NCI-H748 (cell line): ENCODE measurements at regions not wholly inside any gene's neighbourhood (a gene's known extent, or its start where the extent isn't known, plus 50 kb on each side); places are given as distances from the start of the nearest gene placed in this dataset.
A peak's percentile ranks its signal among the peaks of the same experiment; 100 is the strongest.
"Not testable (repeated sequence)": the region's sequence is repeated elsewhere in the genome, so short reads cannot be mapped to it uniquely, and the experiment has no call there.

Experiments used
- DNase-seq: peaks from one replicate; lab custom pipeline; 2025; ENCODE audit not compliant: unreplicated experiment; lab: John Stamatoyannopoulos, UW

DNA sequence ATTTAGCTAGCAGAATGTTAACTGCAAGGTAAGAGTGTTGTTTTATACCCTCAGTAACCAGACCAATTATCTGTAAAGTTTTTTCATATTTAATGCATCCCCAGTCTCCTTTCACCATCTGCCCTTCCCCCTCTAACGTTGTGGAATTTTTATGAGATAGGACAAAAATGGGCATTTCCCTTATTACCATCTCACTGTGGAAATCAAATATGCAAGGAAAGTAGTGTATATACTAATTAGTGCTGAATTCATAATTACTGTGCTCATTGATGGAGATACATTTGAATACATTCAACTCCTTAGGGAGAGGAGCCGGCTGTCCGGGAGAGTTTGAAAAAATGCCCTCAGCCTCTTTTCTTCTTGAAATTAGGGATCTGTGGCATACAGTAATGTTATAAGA, 423.4 kb upstream of the MGMT start:
- DNase-seq = no peak

DNA sequence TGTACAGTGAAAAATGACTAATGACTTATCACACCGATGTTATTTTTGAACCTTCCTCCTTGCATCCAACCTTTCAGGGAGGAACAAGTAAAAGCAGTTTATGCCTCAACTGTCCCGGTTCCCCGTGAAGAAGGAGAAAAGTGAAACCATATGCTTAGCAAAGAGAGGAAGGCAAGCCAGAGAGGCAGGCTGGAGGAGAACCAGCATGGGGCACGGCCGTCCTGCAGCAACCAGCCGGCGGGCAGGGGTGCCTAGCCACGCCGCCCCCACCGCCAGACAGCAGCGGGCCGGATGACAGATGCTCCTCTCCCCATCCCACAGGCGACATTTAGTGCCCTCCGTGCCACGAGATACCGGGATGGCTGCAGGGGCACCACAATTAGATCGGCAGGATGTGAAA, 421.4 kb upstream of the MGMT start:
- DNase-seq = no peak

DNA sequence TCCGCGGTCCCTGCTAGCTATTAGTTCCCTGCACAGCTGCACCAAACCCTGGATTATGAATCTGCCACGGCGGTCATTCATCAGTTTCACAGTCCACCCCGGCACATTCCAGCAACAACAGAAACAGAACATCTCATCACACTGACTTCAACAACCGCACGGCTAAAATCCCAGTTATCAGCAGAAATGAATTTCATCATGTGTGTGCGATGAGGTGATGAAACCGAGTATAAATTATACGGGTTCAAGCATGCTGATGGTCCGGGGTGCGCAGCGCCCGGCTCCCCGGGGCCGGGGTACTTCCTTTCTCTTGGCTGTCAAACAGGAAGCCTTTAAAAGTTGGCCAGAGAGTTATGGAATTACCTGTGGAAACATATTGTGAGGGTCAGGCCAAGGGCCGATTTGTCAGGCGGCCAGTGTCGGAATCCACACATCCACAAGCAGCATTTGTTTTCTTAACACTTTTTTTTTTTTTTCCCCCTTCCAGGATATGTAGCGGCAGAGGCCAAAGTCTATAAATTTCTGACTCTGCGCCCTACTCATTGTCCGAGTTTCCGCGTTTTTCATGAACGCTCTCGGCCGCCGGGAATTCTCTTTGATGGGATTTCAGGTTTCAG, 420.9 kb upstream of the MGMT start:
- no peak for DNase-seq

DNA sequence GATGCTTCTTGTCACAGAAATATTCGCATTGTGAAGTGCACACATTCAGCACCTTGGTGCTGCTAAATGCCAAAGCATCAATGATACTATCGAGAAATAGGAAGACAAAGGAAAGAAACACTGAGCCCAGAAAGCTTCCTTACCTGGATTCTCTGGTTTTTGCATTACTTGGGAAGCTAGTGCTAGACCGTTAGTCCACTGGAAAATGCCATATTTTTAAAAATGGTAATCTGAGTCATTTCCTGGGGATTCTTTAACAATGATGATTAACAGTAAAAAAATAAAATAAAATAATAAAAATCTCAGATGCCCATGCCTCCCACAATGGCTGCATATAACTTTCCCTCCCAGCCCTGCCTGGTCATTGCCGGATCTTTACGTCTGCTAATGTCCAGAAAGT, 420.1 kb upstream of the MGMT start:
- no peak for DNase-seq

DNA sequence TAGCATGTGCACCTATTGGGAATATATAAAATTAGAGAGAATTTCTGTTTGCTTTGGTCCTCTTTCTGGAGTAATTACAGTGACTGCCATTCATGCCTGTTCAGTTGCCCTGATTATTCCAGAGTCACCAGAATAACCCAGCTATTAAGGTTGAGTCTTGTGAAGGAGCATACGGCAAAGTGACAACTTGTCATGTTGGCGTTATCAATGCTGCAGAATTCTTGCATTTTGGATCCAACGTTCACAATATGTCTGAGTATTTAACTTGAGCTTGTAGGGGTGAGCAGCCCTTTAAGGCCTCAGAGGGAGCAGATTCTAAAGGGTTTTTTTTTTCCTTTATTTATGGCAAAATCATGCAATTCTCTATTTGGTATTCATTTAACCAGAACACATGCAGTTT, 419.4 kb upstream of the MGMT start:
- DNase-seq = no peak

DNA sequence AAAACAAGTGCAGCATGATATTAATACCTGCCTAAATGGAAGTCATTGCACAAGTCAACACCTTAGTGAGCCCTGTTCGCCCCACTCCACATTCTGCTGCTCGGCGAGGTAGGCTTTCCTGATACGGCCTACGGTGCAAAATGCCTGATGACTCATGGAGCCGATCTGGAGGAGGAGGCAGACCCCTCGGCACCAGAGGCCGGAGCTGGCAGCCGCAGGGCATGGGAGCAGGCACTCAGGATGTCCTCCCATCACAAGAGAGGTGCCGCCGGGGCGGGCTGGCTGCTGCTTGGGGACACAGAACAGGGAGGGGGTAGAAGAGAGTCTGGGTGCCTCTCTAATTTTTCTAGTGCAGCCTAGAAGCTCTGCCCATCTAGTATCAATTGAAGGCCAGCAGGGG, 418.5 kb upstream of the MGMT start:
- DNase-seq = no peak

DNA sequence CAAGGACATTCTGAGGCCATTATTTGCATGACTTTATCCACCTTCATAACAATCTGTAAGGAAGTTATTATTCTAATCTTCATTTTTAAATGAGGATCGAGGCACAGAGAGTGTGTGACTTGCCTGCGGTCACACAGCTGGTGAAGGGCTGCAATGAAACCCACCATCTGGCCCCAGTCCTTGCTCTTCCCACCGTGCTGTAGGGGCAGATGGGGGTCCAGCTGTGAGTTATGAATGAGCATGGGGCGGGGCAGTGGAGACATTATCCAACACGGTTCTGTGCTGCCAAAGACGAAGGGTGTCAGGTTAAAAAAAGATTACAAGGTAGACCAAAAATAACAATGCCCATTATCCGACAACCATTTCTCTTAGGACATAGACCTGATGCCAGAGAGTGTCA, 417.5 kb upstream of the MGMT start:
- DNase-seq = peak; percentile 13

DNA sequence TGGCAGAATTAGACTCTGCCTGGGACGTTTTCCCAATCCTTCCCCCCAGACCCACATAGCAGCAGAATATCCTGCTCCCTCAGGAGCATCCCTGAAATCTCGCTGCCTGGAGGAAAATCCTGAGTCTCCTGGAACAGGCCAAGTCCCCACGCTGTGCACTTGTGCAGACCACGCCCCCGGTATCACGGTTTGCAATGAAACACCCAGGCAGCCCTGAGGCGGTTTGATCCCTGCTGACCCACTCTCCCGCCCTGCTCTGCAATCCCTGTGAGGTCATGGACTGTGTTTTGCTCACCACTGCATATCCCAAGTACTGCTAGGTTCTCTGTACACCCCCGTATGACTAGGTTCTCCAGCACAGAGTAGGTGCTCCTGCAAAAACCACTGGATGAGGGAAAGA, 411.8 kb upstream of the MGMT start:
- no peak for DNase-seq

DNA sequence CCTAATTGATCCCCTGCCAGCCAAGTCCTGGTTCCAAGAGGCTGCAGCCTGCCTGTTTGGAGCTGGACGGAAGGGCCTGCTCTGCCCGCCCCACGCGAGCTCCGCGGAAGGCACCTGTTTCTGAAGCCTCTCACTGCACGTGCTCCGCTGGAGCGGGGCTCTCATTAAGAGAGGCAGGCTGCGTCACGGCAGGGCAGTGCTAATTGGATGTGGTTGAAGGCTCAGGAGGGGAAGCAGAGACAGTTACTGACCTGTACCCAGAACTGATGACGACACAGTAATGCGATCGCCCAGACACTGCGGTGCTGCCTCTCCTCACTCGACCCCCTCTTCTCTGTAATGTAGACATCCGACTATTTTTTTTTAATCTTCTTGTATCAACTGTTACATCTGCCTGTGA, 411.1 kb upstream of the MGMT start:
- DNase-seq = no peak

DNA sequence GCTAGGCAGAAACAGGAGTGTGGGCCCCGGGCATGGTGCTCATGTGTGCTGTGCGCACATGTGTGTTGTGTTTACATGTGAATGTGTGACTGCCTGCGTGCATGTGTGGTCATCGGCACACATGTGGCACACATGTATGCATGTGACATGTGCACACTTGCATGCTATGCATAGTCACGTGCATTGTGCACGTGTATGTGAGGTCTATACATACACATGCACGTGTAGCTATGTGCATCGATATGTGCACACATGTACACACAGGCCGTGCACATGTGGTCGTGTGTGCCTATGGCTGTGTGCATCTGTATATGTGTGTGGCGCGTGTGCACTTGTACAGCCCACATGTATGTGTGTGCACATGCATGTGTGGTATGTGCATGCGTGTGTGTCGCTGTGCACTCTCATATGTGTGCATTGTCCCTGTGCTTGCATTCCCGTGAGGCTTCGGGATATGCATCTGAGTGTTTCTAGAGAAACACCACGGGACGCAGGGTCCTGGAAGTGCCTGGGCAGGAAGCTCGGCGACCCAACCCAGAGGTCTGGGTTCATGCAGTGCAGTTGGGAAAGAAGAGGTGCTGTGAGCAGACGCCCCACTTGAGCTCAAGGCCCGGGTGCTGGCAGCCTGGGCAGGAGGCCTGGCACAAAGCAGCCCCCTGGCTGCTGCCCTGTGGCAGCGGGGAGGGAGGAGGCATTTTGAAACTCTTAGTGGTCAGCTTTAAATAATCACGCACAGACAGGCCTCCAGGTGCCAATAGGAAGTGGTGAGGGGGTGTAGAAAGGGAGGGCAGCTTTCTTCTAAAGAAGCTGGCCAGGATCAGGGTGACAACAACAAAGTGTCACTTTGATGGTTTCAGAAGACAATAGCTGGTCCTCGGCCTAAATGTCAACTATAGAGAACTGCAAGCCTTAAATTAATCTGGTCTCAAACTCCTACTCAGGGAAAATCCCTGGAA, 410.0 kb upstream of the MGMT start:
- no peak for DNase-seq

DNA sequence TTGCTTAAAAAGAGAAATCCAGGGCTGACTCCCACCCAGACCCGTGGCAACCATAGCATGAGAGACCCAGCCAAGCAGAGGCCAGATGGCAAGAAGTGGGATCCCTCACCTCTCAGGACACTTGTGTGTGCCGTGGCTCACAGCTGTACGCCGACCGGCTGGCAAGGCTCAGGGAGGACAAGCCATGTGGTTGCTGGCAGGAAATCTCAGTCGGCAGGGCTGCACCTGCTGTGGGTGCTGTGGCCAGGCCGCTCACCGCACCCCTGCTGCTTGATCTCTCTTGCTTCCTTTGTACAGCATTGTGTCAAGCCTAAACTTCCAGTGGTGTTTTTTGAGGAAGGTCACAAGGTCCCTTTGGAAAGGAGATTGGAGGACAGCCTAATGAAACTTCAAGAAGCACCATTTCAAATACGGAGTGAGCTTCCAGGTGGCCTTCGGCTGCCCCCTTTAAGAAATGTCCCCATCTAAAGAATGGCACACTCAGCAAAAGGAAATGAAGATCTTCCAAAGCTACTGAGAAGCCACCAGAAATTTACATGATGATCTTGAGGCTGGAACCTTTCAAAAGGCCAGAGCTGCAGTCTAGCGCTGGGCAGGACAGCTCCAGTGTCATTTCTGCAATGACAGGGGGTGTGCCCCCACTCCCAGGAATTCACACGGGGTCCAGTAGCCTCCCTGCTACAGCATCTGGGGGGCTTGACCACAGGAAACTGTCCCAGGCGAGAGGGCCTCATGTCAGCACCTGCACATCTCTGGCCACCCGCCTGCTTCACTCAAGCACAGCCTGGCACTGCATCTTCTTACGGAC, 409.0 kb upstream of the MGMT start:
- DNase-seq = no peak

DNA sequence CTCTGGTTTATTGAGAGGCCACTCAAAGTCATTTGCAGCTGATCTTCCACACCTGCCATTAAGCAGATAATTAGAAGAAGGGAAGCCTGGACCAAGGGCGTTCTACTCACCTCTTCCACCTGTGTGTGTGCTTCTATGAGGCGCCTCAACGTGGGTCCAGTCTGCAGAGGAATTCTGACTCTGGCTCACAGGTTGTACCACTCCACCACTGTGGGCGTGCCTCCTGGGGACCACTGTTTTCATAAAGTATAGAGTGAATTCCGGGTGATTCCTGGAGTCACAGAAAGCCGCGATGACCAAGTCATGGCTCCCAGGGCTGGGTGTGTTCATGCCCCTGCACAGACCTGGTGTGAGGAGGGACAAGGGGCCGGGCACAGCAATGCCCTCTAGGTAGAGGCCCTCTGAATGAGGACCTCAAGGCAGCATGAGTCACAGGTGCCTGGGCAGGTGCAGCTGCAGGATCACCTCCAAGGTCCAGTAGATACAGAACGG, 408.3 kb upstream of the MGMT start:
- DNase-seq = no peak

DNA sequence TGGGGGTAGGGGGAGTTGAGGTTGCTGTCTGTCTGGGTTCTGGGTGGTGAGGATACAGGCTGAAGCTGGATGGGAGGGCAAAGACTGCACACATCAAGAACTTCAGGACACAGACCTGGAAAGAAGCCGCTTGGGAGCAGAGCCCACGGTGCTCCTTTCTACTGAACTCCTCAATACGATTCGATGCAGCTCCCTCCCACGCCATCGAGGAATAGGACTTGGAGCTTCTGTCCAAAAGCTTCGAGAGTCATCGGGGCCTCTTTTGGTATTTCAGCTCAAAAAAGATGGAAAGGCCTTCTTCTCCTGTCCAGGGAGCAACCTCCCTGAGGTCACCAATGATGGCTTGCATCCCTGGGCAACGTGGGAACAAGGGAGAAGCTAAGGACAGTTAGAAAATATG, 407.1 kb upstream of the MGMT start:
- DNase-seq = no peak

DNA sequence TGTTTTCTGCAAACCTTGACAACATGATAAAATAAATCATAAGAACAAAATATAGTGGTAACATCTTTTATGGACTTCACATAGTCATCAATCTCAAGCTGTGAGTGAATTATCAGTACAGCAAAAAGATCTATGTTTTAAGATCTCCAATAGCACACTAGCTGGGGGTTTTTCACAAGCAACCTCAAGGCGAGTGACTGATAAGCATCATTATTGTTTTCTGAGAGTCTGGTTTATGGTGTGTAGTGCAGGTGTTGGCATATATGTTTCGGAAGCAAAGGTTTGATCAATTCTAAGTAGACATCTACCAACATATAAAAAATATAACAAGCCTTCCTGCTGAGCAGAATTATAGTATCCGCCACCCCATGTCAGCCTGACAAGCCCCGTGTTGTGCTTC, 403.8 kb upstream of the MGMT start:
- no peak for DNase-seq

DNA sequence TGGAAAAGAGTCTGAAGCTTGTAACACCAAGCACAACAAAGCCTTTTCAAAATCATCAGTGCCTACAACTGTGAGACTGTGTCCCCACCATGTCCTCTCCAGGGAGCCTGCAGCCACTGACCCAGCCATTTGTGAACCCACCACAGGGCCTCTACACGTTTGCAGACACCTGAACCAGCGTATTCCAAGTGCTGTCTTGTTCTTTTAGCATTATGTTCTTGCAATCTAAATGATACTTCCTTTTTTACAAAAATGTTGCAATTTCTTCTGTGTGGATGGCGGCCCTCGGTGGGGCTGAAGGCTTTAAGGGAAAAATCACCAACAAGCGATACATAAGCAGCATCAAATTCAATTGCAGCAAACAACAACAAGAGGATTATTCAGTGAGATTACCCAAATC, 403.2 kb upstream of the MGMT start:
- no peak for DNase-seq

DNA sequence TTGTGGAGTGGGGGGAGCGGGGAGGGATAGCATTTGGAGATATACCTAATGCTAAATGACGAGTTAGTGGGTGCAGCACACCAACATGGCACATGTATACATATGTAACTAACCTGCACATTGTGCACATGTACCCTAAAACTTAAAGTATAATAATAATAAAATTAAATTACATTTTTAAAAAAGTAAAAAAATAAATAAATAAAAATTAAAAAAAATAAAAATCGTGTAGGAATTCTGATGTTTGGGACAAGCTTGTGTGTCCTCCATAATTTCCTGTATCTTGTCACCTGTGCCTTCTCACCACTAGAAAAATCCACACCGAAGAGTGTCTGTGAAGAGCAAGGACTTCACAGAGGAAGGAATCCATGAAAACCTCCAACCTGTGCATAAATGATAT, 400.5 kb upstream of the MGMT start:
- not testable (repeated sequence) for DNase-seq

DNA sequence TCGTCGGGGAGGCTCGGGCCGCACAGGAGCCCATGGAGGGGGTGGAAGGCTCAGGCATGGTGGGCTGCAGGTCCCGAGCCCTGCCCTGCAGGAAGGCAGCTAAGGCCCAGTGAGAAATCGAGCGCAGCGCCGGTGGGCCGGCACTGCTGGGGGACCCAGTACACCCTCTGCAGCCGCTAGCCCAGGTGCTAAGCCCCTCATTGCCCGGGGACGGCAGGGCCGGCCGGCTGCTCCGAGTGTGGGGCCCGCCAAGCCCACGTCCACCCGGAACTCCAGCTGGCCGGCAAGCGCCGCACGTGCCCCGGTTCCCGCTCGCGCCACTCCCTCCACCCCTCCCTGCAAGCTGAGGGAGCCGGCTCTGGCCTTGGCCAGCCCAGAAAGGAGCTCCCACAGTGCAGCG, 395.6 kb upstream of the MGMT start:
- not testable (repeated sequence) for DNase-seq

DNA sequence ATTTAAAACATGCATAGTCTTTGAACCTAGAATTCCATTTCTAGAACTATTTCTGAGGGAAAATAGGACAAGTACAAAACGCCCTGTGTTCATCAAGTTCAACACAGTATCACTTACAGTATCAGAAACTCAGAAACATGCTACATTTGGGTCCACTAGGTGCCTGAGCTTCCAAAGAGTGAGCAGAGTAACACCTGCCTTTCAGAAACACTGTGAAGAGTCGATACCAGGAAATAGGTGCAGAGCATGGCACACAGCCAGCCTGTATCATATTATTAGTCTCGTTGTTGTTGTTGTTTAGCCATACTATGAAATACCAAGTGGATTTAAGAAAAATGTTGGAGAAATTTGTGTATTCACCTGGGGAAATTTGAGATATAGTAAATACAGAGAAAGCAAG, 392.1 kb upstream of the MGMT start:
- DNase-seq = no peak

DNA sequence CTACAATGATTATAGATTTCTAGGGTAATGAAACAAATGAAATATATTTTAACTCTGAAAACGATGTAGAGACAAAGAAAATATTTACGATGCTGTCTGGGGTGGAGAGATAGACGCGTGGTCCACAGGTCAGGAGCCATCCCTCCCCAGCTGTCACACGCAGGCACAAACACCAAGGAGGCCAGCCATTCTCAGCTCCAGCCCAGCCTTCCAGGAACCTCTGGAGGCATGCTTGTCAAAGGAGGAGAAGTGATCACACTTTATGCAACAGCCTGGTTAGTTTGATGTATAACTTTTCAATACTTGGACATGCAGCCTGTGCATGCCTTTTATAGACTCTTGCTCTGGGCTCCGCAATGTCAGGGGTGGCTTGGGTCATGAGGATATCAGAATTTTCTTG, 391.5 kb upstream of the MGMT start:
- DNase-seq = no peak

DNA sequence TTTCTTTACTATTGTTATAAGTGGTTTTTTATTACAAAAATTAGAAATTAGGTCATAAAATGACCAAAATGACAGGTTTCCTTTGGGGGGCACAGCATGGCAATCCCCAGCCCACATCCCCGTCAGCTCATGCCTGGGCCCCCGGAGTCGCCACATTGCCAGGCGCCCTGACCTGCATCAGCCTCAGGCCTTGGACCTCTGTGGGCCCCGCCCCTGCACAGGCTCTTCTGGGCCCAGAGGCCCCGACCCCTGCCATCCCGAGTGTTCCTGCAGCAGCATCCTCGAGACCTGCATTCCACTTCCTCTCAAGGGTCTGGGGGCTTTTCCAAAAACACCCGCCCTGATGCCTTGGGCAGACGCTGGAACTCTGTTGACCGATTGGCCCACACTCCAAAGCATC, 391.1 kb upstream of the MGMT start:
- DNase-seq = no peak

DNA sequence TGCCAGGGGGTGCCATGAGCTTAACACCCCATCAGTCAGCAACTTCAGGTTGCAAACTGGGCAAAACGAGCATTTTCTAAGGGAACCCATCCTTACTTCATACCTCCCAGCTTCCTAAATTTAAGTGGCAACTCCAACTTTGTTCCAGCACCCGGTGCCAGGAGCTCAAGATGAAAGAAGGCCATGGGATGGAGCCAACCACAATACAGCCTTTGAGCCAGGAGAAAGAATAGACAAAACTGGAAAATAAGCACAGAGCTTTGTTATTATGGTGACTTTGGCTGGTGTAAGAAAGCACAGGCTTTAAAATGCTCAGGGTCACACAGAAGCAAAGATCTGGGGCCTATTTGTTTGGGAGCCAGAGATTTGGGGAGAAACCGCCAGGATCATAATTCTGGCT, 388.7 kb upstream of the MGMT start:
- DNase-seq = no peak

DNA sequence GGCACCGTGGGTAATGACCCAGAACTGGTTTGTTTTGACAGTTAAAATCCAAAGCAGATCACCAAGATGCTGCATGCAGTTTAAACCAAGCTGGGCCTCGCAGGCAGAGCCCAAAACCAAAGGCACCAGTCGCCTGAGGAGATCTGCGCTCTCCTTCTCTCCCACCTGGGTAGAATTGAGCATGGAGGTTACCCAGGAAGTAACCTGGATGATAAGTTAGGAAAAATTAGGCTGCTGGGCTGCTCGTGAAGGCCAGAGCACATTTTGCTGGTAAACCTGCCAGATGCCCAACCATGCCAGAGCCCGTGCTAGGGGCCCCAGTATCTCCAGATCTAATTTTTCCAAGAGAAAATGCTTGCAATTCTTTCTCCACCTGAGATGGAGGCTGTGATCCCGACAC, 388.3 kb upstream of the MGMT start:
- DNase-seq = no peak
